K562 (cell line): ENCODE measurements at regions not wholly inside any gene's neighbourhood (a gene's known extent, or its start where the extent isn't known, plus 50 kb on each side); places are given as distances from the start of the nearest gene placed in this dataset.

Experiments
- ATAC-seq: fragments of 200-7000 bp; cut with Tn5 transposase; 3 replicates; pipeline ENCODE4 v1.9.1; 2020; ENCODE audit warnings: moderate library complexity
- BruUV-seq: library from RNA; stranded (reverse); fragments of 400-500 nt; replicated peaks from 2 replicates; lab custom pipeline; 2021; lab: Mats Ljungman, UMichigan
- CTCF ChIA-PET: fragments of 300-600 bp; formaldehyde crosslinking; extraction: SDS; loops from one replicate; lab custom pipeline; 2021; ENCODE audit warnings: low intra/inter-chr PET ratio; lab: Yijun Ruan, JAX
- POLR2A ChIA-PET: fragments of 300-600, 350-650 bp; sonication (Branson Sonifier 250); formaldehyde crosslinking; extraction: SDS; loops from one replicate; lab custom pipeline; 2021; ENCODE audit warnings: antibody characterized with exemption, inconsistent platforms; lab: Yijun Ruan, JAX
- DNase-seq, 4 experiments: peaks; one replicate each; pipeline versions ENCODE4 v3.0.0 to v3.0.0-alpha.2; 2011 to 2018; ENCODE audit warnings: low spot score in 3 of 4, mixed read lengths in 3 of 4; ENCODE audit errors: extremely low read depth in 1 of 4
- FAIRE-seq: peaks from 2 replicates; lab custom pipeline; 2011; peaks lifted over from hg19 to GRCh38; lab: Jason Lieb, UNC
- H2AFZ ChIP-seq: 2 replicates; pipeline ENCODE4 v1.6.0; 2011; ENCODE audit warnings: low read depth, low read length, control low read depth, inconsistent platforms
- H3K27ac ChIP-seq: fragments of 200-600 bp; 3 replicates; pipeline ENCODE4 v1.8.0; 2011; ENCODE audit warnings: low read depth, mild to moderate bottlenecking, control low read depth, inconsistent platforms, low read length, moderate library complexity, mixed read lengths; ENCODE audit errors: extremely low read depth
- H3K27me3 ChIP-seq, 2 experiments: fragments of 300-600 bp in 1 of 2; 2 replicates in 1 of 2; 3 replicates in 1 of 2; pipeline versions ENCODE4 v1.6.0 to v1.8.0; 2011; ENCODE audit warnings: inconsistent platforms in 2 of 2, low read length in 2 of 2, mild to moderate bottlenecking in 1 of 2, mixed read lengths in 1 of 2, moderate library complexity in 1 of 2; ENCODE audit not compliant: control insufficient read depth in 2 of 2, insufficient read depth in 2 of 2
- H3K36me3 ChIP-seq: fragments of 300-600 bp; 3 replicates; pipeline ENCODE4 v1.8.0; 2011; ENCODE audit warnings: mild to moderate bottlenecking, low read length, inconsistent platforms; ENCODE audit not compliant: control insufficient read depth, insufficient read depth
- H3K4me1 ChIP-seq, 2 experiments: fragments of 200-600 bp in 1 of 2; replicated peaks in 1 of 2; 2 replicates in 1 of 2; 3 replicates in 1 of 2; pipeline versions ENCODE4 v1.5.1 to v1.8.0; 2011; ENCODE audit warnings: inconsistent platforms in 2 of 2, low read length in 2 of 2, mild to moderate bottlenecking in 1 of 2, mixed read lengths in 1 of 2, moderate library complexity in 1 of 2; ENCODE audit not compliant: control insufficient read depth in 2 of 2, insufficient read depth in 2 of 2
- H3K4me2 ChIP-seq: 2 replicates; pipeline ENCODE4 v1.6.1; 2011; ENCODE audit warnings: low read length, control low read depth, inconsistent platforms, mixed read lengths; ENCODE audit not compliant: insufficient read depth
- H3K4me3 ChIP-seq: fragments of 200-600 bp; sonication (generic), shearing (Covaris generic); 2 replicates; pipeline ENCODE4 v1.5.1; 2016; ENCODE audit warnings: control low read depth, inconsistent platforms
- H3K79me2 ChIP-seq: fragments of 200-600 bp; 3 replicates; pipeline ENCODE4 v1.8.0; 2011; ENCODE audit warnings: low read length, inconsistent platforms; ENCODE audit not compliant: control insufficient read depth, insufficient read depth
- H3K9ac ChIP-seq, 2 experiments: 2 replicates each; pipeline versions ENCODE4 v1.6.0 to v1.6.1; 2011; ENCODE audit warnings: low read depth in 2 of 2, low read length in 2 of 2, control low read depth in 1 of 2, inconsistent platforms in 1 of 2, mild to moderate bottlenecking in 1 of 2, mixed read lengths in 1 of 2; ENCODE audit not compliant: insufficient read depth in 1 of 2
- H3K9me1 ChIP-seq: one replicate; pipeline ENCODE4 v1.6.0; 2011; ENCODE audit warnings: inconsistent platforms, mild to moderate bottlenecking, low read length, moderate library complexity; ENCODE audit not compliant: control insufficient read depth, insufficient read depth
- H3K9me3 ChIP-seq: replicated peaks from 2 replicates; pipeline ENCODE4 v1.5.1; 2011; ENCODE audit warnings: low read depth, low read length, inconsistent platforms; ENCODE audit not compliant: control insufficient read depth, insufficient read depth
- H4K20me1 ChIP-seq: replicated peaks from 2 replicates; pipeline ENCODE4 v1.6.1; 2011; ENCODE audit warnings: low read length, inconsistent platforms, mixed read lengths; ENCODE audit not compliant: control insufficient read depth, insufficient read depth
- HDAC1 ChIP-seq, 2 experiments: fragments of 450-650 bp; IDR thresholded peaks; 2 replicates each; pipeline ENCODE4 v1.6.1; 2016 to 2017; ENCODE audit warnings: inconsistent platforms in 1 of 2, mild to moderate bottlenecking in 1 of 2, moderate library complexity in 1 of 2
- HDGF ChIP-seq: fragments of 450-650 bp; IDR thresholded peaks from 2 replicates; pipeline ENCODE4 v1.6.1; 2016
- HMG20A ChIP-seq: fragments of 450-650 bp; formaldehyde crosslinking; conservative IDR thresholded peaks from 2 replicates; pipeline ENCODE4 v1.4.0; 2020; ENCODE audit warnings: mild to moderate bottlenecking, mixed read lengths
- MECOM ChIP-seq: fragments of 250-450 bp; sonication (Bioruptor Pico); IDR thresholded peaks from 2 replicates; pipeline ENCODE4 v1.8.0; 2022; ENCODE audit warnings: inconsistent platforms
- MEIS2 ChIP-seq: fragments of 450-650 bp; IDR thresholded peaks from 2 replicates; pipeline ENCODE4 v1.6.1; 2014; ENCODE audit warnings: mild to moderate bottlenecking; ENCODE audit not compliant: partially characterized antibody
- PREB ChIP-seq: sonication (generic); formaldehyde crosslinking; IDR thresholded peaks from 2 replicates; pipeline ENCODE4 v1.8.1; 2023; ENCODE audit warnings: mild to moderate bottlenecking, missing genetic modification reagents
- ZKSCAN8 ChIP-seq: fragments of 200-800 bp; sonication (Bioruptor generic); IDR thresholded peaks from 2 replicates; pipeline ENCODE4 v1.6.1; 2016; ENCODE audit warnings: missing genetic modification characterization, missing compliant biosample characterization
- ZNF165 ChIP-seq: fragments of 250-450 bp; sonication (Bioruptor Pico); IDR thresholded peaks from 2 replicates; pipeline ENCODE4 v1.4.0; 2020; ENCODE audit warnings: borderline replicate concordance
- ZNF609 ChIP-seq: sonication (generic); formaldehyde crosslinking; IDR thresholded peaks from 2 replicates; pipeline ENCODE4 v1.8.1; 2023; ENCODE audit warnings: missing genetic modification reagents, mild to moderate bottlenecking, borderline replicate concordance
- WGBS: fragments of 100-300 bp; shearing (Covaris generic); methylation state at CpG from one replicate; pipeline ENCODE4 v1.1.6; 2016; ENCODE audit warnings: low coverage, mixed read lengths; ENCODE audit not compliant: insufficient coverage; ENCODE audit errors: missing lambda C conversion rate; 5-methylcytosine and 5-hydroxymethylcytosine counted together
- in situ Hi-C: fragments of 300-500 bp; cut with MboI; formaldehyde crosslinking; loops from 4 replicates; pipeline ENCODE4 v1.15.0; 2018; ENCODE audit warnings: inconsistent platforms, mixed read lengths
- intact Hi-C: fragments of 100-400 bp; cut with micrococcal nuclease; formaldehyde crosslinking; loops from 2 replicates; pipeline ENCODE4 v1.14.2; 2022
- TF ChIP-seq, protein P1 (sequence below): sonication (generic); formaldehyde crosslinking; IDR thresholded peaks from 2 replicates; pipeline ENCODE4 v1.8.0; 2022; ENCODE audit warnings: mild to moderate bottlenecking, missing genetic modification reagents

DNA sequence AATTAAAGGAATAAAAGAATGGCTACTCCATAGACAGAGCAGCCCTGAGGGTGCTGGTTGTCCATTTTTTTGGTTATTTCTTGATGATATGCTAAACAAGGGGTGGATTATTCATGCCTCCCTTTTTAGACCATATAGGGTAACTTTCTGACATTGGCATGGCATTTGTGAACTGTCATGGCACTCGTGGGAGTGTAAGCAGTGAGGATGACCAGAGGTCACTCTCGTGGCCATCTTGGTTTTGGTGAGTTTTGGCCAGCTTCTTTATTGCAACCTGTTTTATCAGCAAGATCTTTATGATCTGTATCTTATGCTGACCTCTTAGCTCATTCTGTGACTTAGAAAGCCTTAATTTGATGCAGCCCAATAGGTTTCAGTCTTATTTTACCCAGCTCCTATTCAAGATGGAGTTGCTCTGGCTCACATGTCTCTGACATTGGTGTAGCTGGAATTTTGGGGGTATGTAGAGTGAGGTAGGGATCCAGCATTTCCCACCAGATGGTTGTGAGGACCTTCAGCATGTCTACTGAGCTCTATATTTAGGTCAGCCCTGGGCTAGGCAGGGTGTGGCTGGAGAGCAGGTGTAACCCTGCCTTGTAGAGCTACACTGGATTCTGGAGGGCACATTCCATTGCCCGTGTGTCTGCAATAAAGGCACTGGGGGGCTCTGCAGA, 103.5 kb upstream of the SLC38A2 start:
- in situ Hi-C loops (no loop called here), intact Hi-C loops (no loop called here)
- 59% methylated on average over 3 of the region's 3 CpGs for WGBS
- Histone ChIP-seq H3K27ac (no peak overlapping the region), H4K20me1 (no peaks in the 10 kb centered on the region), H3K36me3 (no peaks in the 10 kb centered on the region), H3K4me1 (peaks cover 0 to 22% of the 10 kb centered on the region in 2 experiments; a peak in 3 of 5 replicates), H3K9me1 (no peaks in the 10 kb centered on the region), H3K4me3 (no peak overlapping the region), H3K4me2 (no peak overlapping the region), H3K9me3 (no peaks in the 10 kb centered on the region), H2AFZ (no peak overlapping the region), H3K9ac (no peak overlapping the region), H3K27me3 (no peaks in the 10 kb centered on the region), H3K79me2 (no peaks in the 10 kb centered on the region)
- DNase-seq, result no peak
- no TSS peak for BruUV-seq
- FAIRE-seq, result no peak
- ATAC-seq, result no peak
- POLR2A ChIA-PET, result interaction anchor here (0.6 to 0.7 kb wide), 3 partner anchors 9 to 31 kb away, joined by 3 read pairs; no protein-coding TSS in a partner anchor
- CTCF ChIA-PET, result no interaction called here
- TF ChIP-seq, protein P1, sequence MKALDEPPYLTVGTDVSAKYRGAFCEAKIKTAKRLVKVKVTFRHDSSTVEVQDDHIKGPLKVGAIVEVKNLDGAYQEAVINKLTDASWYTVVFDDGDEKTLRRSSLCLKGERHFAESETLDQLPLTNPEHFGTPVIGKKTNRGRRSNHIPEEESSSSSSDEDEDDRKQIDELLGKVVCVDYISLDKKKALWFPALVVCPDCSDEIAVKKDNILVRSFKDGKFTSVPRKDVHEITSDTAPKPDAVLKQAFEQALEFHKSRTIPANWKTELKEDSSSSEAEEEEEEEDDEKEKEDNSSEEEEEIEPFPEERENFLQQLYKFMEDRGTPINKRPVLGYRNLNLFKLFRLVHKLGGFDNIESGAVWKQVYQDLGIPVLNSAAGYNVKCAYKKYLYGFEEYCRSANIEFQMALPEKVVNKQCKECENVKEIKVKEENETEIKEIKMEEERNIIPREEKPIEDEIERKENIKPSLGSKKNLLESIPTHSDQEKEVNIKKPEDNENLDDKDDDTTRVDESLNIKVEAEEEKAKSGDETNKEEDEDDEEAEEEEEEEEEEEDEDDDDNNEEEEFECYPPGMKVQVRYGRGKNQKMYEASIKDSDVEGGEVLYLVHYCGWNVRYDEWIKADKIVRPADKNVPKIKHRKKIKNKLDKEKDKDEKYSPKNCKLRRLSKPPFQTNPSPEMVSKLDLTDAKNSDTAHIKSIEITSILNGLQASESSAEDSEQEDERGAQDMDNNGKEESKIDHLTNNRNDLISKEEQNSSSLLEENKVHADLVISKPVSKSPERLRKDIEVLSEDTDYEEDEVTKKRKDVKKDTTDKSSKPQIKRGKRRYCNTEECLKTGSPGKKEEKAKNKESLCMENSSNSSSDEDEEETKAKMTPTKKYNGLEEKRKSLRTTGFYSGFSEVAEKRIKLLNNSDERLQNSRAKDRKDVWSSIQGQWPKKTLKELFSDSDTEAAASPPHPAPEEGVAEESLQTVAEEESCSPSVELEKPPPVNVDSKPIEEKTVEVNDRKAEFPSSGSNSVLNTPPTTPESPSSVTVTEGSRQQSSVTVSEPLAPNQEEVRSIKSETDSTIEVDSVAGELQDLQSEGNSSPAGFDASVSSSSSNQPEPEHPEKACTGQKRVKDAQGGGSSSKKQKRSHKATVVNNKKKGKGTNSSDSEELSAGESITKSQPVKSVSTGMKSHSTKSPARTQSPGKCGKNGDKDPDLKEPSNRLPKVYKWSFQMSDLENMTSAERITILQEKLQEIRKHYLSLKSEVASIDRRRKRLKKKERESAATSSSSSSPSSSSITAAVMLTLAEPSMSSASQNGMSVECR (CRISPR knock-in tag), result no peak
- TF ChIP-seq HDAC1 (IDR thresholded peaks at IDR 0.05) (no peak), ZNF609 (CRISPR knock-in tag) (no peak), PREB (no peak), HDGF (no peak), MEIS2 (no peak), HMG20A (CRISPR knock-in tag) (no peak), ZNF165 (CRISPR knock-in tag) (peak; percentile 61; the same call in 1 of the 2 replicates), ZKSCAN8 (0 out of 2 replicates have a peak, but pooled peaks have one; percentile 27), MECOM (peak; percentile 81)
